Activated T-helper 17 cell treated with anti-CD3 and anti-CD28 coated beads, Interleukin-2, amount 50 U/mL, for 72 hours (primary cell): ENCODE measurements at regions not wholly inside any gene's neighbourhood (a gene's known extent, or its start where the extent isn't known, plus 50 kb on each side); places are given as distances from the start of the nearest gene placed in this dataset.

ENCODE experiments used
- ATAC-seq: fragments of 150-1000 bp; cut with Tn5 transposase; replicated peaks from 2 replicates; pipeline ENCODE4 v1.10.0; 2021; ENCODE audit warnings: mild to moderate bottlenecking, moderate library complexity
- H3K27ac Mint-ChIP-seq: one replicate; pipeline ENCODE4 v1.8.0; 2022; ENCODE audit warnings: mixed read lengths
- H3K27me3 Mint-ChIP-seq: one replicate; pipeline ENCODE4 v1.8.0; 2022; ENCODE audit warnings: mixed read lengths
- H3K36me3 Mint-ChIP-seq: one replicate; pipeline ENCODE4 v1.8.0; 2022; ENCODE audit warnings: low read depth, mild to moderate bottlenecking, mixed read lengths
- H3K4me1 Mint-ChIP-seq: one replicate; pipeline ENCODE4 v1.8.0; 2022; ENCODE audit warnings: mixed read lengths
- H3K4me3 Mint-ChIP-seq: one replicate; pipeline ENCODE4 v1.8.0; 2022; ENCODE audit warnings: mild to moderate bottlenecking, mixed read lengths
- H3K9me3 Mint-ChIP-seq: one replicate; pipeline ENCODE4 v1.8.0; 2022; ENCODE audit warnings: mixed read lengths

DNA sequence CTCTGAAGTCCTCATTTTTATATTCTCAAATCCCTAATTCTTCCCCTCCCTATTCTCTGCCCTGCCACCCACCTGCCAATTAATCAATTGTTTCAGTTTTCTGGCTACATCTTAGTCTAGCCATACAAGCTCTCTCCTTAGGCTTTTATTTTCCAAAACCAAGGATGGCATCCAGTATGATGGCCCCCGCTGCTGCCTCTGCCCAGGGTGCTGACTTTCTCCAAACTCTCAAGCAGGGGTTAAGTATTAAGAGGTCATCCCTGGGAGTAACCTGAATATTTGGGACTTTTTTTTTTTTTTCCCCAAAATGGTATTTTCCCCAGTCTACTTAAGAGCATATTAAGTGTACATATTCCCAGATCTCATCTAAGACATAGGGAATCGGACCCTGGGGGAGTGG lies 183.8 kb downstream of the DHX35 start:
- Mint-ChIP-seq H3K27me3 (peaks cover 9% of the 10 kb centered on the region), H3K9me3 (no peaks in the 10 kb centered on the region), H3K4me1 (no peaks in the 10 kb centered on the region), H3K4me3 (no peak overlapping the region), H3K27ac (no peak overlapping the region), H3K36me3 (no peaks in the 10 kb centered on the region)
- no peak for ATAC-seq

DNA sequence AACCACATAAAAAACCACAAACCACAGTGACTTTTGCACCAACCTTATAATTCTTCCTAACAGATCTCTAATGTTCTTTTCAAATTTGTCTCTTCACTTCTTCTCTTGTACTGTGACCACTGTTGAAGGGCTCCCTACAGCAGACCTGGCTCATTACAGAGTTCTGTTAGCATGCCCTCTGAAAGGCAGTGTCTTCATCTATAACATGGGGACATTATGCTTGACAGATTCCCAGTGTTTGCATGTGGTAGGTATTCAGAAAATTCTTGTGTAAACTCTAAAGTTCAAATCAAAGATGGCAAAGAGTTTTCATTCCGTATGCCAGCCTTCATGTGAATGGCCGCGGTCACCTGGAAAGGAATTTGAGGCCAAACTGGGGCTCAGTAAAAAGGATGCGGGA lies 182.6 kb downstream of the DHX35 start:
- no peaks in the 10 kb centered on the region for H3K36me3 Mint-ChIP-seq
- H3K9me3 Mint-ChIP-seq: no peaks in the 10 kb centered on the region
- H3K4me3 Mint-ChIP-seq: no peak overlapping the region
- no peaks in the 10 kb centered on the region for H3K4me1 Mint-ChIP-seq
- H3K27me3 Mint-ChIP-seq: peaks cover 12% of the 10 kb centered on the region
- H3K27ac Mint-ChIP-seq: no peak overlapping the region
- ATAC-seq: no peak

DNA sequence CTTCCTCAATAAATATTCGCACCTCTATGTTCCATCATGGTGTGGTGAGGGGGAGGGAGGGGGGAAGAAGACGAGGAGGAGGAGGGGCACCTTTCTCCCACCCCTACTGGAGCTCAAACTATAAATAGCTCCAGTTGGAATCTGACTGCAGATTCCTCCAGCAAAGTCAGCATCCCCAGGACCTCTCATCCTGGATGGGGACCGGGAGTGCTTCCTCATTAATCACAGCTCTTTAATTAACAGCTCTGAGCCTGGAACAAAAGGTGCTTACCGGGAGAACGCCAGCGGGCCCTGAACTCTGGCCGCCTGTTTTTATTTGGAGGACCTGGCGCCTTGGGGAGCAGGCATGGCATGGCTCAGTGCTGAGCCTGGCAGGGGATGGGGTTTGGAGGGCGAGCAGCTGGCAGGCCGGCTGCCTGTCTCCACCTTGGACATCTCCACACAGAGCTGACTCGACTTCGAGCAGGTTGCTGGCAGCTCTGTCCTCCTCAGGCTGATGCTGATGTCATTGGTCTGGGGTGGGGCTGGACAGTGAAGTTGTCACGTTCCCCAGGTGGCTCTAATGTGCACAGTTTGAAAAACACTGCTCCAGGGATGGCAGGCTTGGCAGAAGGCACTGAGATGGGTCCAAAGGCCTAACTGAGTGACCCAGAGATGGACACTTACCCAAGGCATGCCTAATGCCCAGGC lies 180.4 kb downstream of the DHX35 start:
- ATAC-seq: no peak
- Mint-ChIP-seq H3K36me3 (no peaks in the 10 kb centered on the region), H3K27ac (no peak overlapping the region)

DNA sequence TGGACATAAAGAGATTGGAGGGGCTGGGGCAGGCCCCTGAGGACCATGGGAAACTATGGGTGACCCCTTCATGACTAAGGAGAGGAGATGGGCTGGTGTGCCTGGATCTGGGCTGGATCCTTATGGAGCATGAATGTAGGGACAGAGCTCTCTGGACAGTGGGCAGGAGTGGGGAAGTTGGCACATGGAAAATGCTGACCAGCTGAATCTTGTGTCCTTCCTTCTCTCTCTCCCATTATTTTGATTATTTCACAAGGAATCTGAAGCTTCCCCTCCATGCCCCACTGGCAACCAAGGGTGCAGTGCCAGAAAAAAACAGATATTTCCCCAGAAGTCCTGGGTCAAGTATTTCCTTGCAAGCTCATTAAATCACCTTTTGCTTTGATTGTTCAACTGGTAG lies 175.2 kb downstream of the DHX35 start:
- no peak for ATAC-seq
- no peaks in the 10 kb centered on the region for H3K9me3 Mint-ChIP-seq
- H3K27ac Mint-ChIP-seq: no peak overlapping the region
- H3K27me3 Mint-ChIP-seq: peaks cover 11% of the 10 kb centered on the region
- no peaks in the 10 kb centered on the region for H3K36me3 Mint-ChIP-seq
- no peak overlapping the region for H3K4me3 Mint-ChIP-seq
- H3K4me1 Mint-ChIP-seq: no peaks in the 10 kb centered on the region

More for the DNA sequence above, 180.4 kb downstream of the DHX35 start:
- Mint-ChIP-seq H3K27me3 (peaks cover 8% of the 10 kb centered on the region), H3K4me3 (no peak overlapping the region), H3K9me3 (no peaks in the 10 kb centered on the region), H3K4me1 (no peaks in the 10 kb centered on the region)

DNA sequence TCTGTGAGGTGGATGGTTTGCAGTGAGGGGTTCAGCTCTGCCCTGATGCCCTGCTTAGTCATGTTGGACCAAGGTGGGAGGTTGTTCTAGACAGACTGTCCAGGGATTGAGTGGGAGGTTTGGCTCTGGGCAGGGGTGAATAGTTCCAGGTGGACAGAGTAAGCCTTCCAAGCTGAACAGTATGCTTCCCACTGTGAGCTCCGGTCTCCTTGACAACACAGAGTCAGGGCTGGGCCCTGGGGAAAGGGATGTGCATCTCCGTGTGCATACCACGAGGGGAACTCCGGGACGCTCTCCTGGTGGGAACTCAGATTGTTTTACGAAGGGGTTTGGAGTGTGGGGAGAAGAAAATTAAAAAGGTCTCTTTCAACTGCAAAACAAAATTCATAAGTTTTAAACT lies 174.7 kb downstream of the DHX35 start:
- Mint-ChIP-seq H3K36me3 (no peaks in the 10 kb centered on the region), H3K27ac (no peak overlapping the region), H3K4me1 (no peaks in the 10 kb centered on the region), H3K27me3 (peaks cover 11% of the 10 kb centered on the region), H3K4me3 (no peak overlapping the region), H3K9me3 (no peaks in the 10 kb centered on the region)
- no peak for ATAC-seq

DNA sequence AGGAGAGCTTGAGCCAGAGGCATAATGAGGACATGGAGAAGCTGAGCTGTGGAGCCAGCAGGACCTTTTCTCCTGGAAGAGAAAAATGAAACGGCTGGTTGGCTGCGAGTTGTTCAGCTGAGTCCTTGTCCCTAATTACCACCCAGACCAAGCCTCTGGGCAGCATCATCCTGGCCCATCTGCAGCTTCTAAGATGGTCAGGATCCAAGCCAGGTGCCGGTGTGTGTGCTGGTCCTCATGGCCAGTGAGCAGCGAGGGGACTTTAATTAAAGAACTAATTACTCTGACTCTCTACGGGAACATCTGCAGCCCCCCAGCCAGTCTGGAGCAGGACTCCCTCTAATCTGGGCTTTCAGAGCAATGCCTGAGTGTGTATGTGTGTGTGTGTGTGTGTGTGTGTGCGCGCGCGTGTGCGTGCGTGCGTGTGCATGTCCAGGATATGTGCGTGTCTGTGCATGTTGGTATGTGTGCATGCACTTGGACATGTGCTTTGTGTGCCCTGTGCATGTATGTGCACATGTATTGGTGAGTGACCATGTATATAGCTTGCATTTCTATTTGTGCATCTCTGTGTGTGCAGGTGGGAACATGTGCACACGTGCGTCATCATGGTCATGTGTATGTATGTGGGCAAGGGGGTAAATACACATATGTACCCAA lies 173.9 kb downstream of the DHX35 start:
- H3K27ac Mint-ChIP-seq: no peak overlapping the region

DNA sequence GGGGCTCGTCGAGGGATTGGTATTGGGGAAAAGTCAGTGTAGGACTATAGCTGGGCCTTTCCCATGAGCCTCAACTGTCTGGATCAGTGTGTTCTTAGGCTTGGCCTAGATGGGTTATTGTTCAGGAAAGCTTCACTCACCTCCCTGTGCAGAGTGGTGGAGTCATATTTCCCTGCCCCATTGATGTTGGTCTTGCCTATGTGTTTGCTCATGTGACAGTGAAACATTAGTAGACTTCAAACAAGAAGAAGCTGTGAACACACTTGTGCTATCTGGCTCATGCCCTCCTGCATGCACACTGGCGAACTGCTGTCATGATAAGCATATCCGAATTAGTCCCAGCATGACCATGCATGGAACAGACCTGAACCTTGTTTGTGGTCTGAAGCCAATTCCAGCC lies 171.1 kb downstream of the DHX35 start:
- Mint-ChIP-seq H3K9me3 (no peaks in the 10 kb centered on the region), H3K27ac (no peak overlapping the region), H3K36me3 (no peaks in the 10 kb centered on the region), H3K27me3 (peaks cover 6% of the 10 kb centered on the region), H3K4me3 (no peak overlapping the region), H3K4me1 (no peaks in the 10 kb centered on the region)
- ATAC-seq: no peak

More for the DNA sequence above, 173.9 kb downstream of the DHX35 start:
- no peaks in the 10 kb centered on the region for H3K36me3 Mint-ChIP-seq
- no peak overlapping the region for H3K4me3 Mint-ChIP-seq
- H3K9me3 Mint-ChIP-seq: no peaks in the 10 kb centered on the region
- no peaks in the 10 kb centered on the region for H3K4me1 Mint-ChIP-seq
- ATAC-seq: no peak
- peaks cover 11% of the 10 kb centered on the region for H3K27me3 Mint-ChIP-seq

DNA sequence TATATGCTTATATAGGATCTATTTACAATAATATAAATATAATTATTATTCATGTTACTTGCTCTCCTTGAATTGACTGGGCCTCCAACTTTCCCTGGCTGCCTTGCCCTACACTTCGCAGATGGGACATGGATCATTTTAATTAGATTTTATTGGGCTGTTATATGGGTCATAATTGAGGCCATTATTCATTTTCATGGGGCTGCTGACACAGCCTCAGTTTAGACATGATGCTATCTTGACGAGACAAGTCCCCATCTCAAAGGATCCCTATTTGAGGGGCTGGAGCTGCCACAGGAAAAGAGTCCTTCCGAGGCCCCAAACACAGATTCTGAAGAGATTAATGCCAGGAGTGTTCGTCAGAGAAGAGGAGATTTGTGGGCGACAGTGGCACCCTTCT lies 170.4 kb downstream of the DHX35 start:
- H3K4me1 Mint-ChIP-seq: no peaks in the 10 kb centered on the region
- no peak overlapping the region for H3K4me3 Mint-ChIP-seq
- H3K9me3 Mint-ChIP-seq: no peaks in the 10 kb centered on the region
- peaks cover 6% of the 10 kb centered on the region for H3K27me3 Mint-ChIP-seq
- ATAC-seq: no peak
- H3K36me3 Mint-ChIP-seq: no peaks in the 10 kb centered on the region
- no peak overlapping the region for H3K27ac Mint-ChIP-seq

DNA sequence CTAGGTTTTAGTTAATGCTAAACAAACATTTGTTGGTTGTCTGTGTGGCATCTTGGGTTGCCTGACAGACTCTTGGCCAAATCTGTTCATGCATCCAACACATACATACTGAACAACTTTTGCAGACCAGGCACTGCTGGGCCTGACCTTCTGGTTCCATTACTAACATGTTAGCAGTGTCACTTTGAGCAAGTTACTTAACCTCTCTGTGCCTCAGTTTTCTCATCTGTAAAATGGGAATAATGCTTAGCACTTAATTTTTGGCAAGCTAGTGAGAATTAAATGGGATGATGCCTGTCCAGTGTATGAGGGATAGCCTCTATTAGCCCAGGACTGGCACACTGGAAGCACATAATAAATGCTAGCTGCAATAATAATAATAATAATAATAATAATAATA lies 169.9 kb downstream of the DHX35 start:
- H3K4me1 Mint-ChIP-seq: no peaks in the 10 kb centered on the region
- ATAC-seq: no peak
- H3K9me3 Mint-ChIP-seq: no peaks in the 10 kb centered on the region
- H3K4me3 Mint-ChIP-seq: no peak overlapping the region
- peaks cover 6% of the 10 kb centered on the region for H3K27me3 Mint-ChIP-seq
- no peaks in the 10 kb centered on the region for H3K36me3 Mint-ChIP-seq
- no peak overlapping the region for H3K27ac Mint-ChIP-seq

DNA sequence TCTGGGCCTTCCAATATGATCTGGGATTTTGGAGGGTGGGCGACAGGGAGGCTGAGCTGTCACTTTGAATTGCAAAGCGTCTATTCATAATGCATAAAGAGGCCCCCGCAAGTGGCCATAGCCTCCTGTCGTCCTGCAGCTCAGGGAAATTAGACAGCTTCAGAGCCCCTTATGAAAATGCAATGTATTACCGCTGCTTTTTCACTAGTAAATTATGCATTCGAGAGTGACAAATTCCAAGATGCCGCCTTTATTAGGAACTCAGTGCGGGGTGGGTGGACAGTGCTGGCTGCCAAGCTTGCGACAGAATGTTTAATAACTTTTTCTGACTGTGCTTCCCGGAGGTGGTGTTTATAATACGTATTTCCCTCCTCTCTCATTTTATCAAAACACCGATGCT lies 168.5 kb downstream of the DHX35 start:
- no peak overlapping the region for H3K27ac Mint-ChIP-seq
- peaks cover under 1% of the 10 kb centered on the region for H3K9me3 Mint-ChIP-seq
- H3K36me3 Mint-ChIP-seq: no peaks in the 10 kb centered on the region
- no peaks in the 10 kb centered on the region for H3K4me1 Mint-ChIP-seq
- no peak overlapping the region for H3K4me3 Mint-ChIP-seq
- no peak for ATAC-seq
- peaks cover 3% of the 10 kb centered on the region for H3K27me3 Mint-ChIP-seq

DNA sequence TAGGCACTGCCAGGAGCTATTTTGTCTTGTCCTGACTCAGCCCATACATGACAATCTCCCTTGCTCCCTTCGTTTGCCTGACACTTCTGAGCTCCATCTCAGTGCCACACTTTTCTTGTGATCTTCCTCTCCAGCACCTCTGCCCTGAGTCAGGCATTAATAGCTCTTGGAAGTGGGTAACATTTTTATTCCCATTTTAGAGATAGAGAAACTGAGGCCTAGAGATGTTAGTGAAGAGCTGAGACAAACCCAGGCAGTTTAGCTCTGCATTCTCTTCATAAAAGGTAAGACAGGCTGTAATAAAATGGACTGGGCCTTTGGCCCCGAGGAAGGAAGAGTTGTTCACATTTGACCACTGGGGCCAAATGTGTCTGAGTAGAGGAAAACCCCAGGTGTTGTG lies 167.4 kb downstream of the DHX35 start:
- H3K36me3 Mint-ChIP-seq: no peaks in the 10 kb centered on the region
- ATAC-seq: no peak
- peaks cover 5% of the 10 kb centered on the region for H3K9me3 Mint-ChIP-seq
- peaks cover 9% of the 10 kb centered on the region for H3K27me3 Mint-ChIP-seq
- H3K27ac Mint-ChIP-seq: no peak overlapping the region
- H3K4me3 Mint-ChIP-seq: no peak overlapping the region
- H3K4me1 Mint-ChIP-seq: no peaks in the 10 kb centered on the region

DNA sequence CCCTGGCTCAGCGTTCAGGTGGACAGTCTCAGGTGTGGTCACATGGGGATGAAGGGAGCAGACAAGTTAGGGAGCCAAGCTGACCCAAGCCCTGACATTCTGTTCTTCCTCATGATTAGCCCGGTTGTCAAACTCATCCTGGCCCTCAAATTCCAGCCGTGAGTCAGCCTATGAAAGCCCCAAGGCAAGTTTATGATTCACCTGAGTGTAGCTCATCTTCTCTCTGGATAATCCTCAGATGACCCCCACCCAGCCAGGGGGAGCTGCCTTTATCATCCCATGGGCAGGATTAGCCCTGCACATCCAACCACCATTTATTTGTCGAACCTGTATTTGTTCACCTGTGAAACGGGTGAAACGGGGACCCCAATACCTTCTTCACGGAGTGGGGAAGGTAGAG lies 161.9 kb downstream of the DHX35 start:
- H3K4me1 Mint-ChIP-seq: no peaks in the 10 kb centered on the region
- H3K36me3 Mint-ChIP-seq: no peaks in the 10 kb centered on the region
- ATAC-seq: no peak
- no peak overlapping the region for H3K4me3 Mint-ChIP-seq
- H3K27me3 Mint-ChIP-seq: peaks cover 32% of the 10 kb centered on the region
- H3K9me3 Mint-ChIP-seq: peaks cover 5% of the 10 kb centered on the region
- H3K27ac Mint-ChIP-seq: no peak overlapping the region

DNA sequence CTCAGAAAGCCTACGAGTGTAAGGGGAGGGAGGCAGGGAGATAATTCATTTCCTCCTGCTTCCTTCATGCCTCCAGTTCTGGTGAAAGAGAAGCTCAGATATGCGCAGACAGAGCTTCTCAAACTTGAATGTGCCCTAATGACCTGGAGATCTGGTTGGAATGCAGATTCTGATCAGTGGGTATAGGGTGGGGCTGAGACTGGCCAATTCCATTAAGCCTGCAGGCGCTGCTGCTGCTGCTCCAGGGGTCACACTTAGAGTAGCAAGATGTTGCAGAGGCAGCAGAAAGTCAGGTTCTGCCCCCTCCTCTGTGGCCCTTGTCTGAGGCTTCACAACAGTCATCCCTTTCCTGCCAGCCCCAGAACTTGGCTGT lies 161.0 kb downstream of the DHX35 start:
- ATAC-seq: no peak
- Mint-ChIP-seq H3K27ac (no peak overlapping the region), H3K9me3 (peaks cover 5% of the 10 kb centered on the region), H3K27me3 (peaks cover 36% of the 10 kb centered on the region), H3K36me3 (no peaks in the 10 kb centered on the region), H3K4me1 (no peaks in the 10 kb centered on the region), H3K4me3 (no peak overlapping the region)

DNA sequence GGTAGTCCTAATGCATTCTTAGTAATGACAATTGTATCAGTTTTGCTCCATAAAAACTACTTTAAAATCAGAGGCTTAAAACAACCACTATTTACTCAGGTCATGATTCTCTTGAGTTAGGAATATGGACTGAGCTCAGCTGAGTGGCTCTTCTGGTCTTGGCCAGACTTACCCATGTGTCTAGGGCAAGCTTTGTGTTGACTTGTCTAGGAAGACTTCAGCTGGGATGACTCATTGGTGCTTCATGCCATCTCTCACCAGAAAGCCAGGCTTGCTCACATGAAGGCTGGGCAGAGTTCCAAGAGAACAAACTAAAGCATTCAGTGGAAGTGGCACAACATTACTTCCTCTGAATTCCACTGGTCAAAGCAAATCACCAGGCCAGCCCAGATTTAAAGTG lies 155.3 kb downstream of the DHX35 start:
- no peaks in the 10 kb centered on the region for H3K9me3 Mint-ChIP-seq
- peaks cover 34% of the 10 kb centered on the region for H3K27me3 Mint-ChIP-seq
- H3K27ac Mint-ChIP-seq: no peak overlapping the region
- ATAC-seq: no peak
- H3K36me3 Mint-ChIP-seq: no peaks in the 10 kb centered on the region
- H3K4me1 Mint-ChIP-seq: no peaks in the 10 kb centered on the region
- no peak overlapping the region for H3K4me3 Mint-ChIP-seq

DNA sequence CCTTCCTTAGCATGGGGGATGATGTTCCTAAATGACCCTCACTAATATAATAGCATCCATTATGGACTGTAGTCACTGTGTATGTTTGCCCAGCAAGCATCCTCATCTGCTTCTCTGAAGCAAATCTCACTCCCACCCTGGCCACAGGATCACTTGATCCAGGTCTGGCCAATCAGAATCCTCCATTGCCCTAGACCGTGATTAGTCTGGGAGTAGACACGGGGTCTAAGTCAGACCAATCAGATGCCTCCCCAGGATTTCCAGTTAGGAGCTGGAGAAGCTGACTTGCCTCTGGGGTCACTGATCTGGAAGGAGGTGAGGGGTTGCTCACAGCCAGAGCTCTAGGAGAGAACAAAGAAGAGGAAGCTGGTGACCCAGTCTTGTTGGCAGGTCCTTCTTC lies 153.9 kb downstream of the DHX35 start:
- no peak for ATAC-seq
- Mint-ChIP-seq H3K36me3 (no peaks in the 10 kb centered on the region), H3K27ac (no peak overlapping the region), H3K27me3 (peaks cover 42% of the 10 kb centered on the region), H3K9me3 (no peaks in the 10 kb centered on the region), H3K4me1 (peaks cover 4% of the 10 kb centered on the region), H3K4me3 (no peak overlapping the region)
